ENCODE measurements at regions not wholly inside any gene's neighbourhood (a gene's known extent, or its start where the extent isn't known, plus 50 kb on each side); places are given as distances from the start of the nearest gene placed in this dataset.

DNA sequence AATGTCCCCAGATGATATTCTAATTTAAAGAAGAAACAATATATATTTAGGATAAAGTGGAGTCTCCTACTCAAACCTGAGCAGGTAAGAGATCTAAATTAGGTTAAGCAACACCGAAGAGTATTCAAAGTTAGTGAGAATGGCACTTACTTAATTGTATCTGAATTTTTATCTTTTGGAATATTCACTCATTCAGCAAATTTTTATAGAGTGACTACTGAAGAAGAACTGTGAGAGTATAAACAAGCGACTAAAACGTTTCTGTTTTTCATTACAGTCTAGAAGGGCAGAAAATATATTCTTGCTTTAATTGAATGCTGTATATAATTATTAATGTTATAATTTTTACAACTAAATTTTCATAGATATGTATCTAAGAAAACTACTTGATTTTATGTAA lies 567.7 kb upstream of the TBL1XR1 start:
- TF ChIP-seq, protein P1, sequence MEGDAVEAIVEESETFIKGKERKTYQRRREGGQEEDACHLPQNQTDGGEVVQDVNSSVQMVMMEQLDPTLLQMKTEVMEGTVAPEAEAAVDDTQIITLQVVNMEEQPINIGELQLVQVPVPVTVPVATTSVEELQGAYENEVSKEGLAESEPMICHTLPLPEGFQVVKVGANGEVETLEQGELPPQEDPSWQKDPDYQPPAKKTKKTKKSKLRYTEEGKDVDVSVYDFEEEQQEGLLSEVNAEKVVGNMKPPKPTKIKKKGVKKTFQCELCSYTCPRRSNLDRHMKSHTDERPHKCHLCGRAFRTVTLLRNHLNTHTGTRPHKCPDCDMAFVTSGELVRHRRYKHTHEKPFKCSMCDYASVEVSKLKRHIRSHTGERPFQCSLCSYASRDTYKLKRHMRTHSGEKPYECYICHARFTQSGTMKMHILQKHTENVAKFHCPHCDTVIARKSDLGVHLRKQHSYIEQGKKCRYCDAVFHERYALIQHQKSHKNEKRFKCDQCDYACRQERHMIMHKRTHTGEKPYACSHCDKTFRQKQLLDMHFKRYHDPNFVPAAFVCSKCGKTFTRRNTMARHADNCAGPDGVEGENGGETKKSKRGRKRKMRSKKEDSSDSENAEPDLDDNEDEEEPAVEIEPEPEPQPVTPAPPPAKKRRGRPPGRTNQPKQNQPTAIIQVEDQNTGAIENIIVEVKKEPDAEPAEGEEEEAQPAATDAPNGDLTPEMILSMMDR (IDR thresholded peaks at IDR 0.05; ENCODE audit: poor library complexity, severe bottlenecking), result no peak
- TF ChIP-seq MXI1 (conservative IDR thresholded peaks at IDR 0.05; ENCODE audit: poor library complexity, severe bottlenecking), result no peak
- no peak for TF ChIP-seq RAD21 (conservative IDR thresholded peaks at IDR 0.05)
- no peak for TF ChIP-seq TAF1 (IDR thresholded peaks at IDR 0.05; ENCODE audit: low read depth)
- TF ChIP-seq EZH2 (IDR thresholded peaks at IDR 0.05; ENCODE audit: borderline replicate concordance, insufficient read depth, low read length, poor library complexity, severe bottlenecking), result no peak
- no peak for TF ChIP-seq POLR2AphosphoS5 (IDR thresholded peaks at IDR 0.05)

Data from neural cell (in vitro differentiated cells).